ENCODE measurements at regions not wholly inside any gene's neighbourhood (a gene's known extent, or its start where the extent isn't known, plus 50 kb on each side); places are given as distances from the start of the nearest gene placed in this dataset.

DNA sequence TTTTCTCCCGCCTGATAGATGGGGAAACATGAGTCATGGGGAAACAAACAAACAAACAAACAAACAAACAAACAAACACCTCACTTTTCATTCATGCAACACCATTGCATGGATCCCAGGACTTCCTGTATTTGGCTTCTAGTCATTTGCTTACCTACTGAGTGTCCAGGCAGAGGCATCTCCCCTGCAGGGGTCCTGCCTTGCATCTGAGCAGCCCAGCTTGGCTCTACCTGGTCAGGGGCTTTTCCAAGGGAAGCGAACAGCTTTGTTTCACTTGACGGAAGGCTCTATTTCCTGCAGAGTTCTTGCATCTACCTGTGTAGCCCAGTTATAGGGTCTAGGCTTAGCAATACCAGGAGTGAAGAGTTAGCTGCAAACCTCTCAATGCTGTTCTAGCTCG lies 374.2 kb downstream of the GATA3 start:
- TF ChIP-seq, protein P1, sequence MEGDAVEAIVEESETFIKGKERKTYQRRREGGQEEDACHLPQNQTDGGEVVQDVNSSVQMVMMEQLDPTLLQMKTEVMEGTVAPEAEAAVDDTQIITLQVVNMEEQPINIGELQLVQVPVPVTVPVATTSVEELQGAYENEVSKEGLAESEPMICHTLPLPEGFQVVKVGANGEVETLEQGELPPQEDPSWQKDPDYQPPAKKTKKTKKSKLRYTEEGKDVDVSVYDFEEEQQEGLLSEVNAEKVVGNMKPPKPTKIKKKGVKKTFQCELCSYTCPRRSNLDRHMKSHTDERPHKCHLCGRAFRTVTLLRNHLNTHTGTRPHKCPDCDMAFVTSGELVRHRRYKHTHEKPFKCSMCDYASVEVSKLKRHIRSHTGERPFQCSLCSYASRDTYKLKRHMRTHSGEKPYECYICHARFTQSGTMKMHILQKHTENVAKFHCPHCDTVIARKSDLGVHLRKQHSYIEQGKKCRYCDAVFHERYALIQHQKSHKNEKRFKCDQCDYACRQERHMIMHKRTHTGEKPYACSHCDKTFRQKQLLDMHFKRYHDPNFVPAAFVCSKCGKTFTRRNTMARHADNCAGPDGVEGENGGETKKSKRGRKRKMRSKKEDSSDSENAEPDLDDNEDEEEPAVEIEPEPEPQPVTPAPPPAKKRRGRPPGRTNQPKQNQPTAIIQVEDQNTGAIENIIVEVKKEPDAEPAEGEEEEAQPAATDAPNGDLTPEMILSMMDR (conservative IDR thresholded peaks at IDR 0.05), result no peak
- TF ChIP-seq EZH2 (IDR thresholded peaks at IDR 0.05; ENCODE audit: low read depth), result no peak
- Histone ChIP-seq H3K27me3 (ENCODE audit: insufficient read depth, low read depth) (no peaks in the 10 kb centered on the region), H3K4me2 (no peak overlapping the region), H2AFZ (no peak overlapping the region), H3K9me2 (ENCODE audit: insufficient read depth) (no peaks in the 10 kb centered on the region), H3K4me3 (no peak overlapping the region), H4K20me1 (ENCODE audit: insufficient read depth) (no peaks in the 10 kb centered on the region), H3K36me3 (ENCODE audit: low read depth) (no peaks in the 10 kb centered on the region), H3K4me1 (replicated peaks; ENCODE audit: insufficient read depth) (no peaks in the 10 kb centered on the region), H3F3A (ENCODE audit: insufficient read depth, low read depth) (no peaks in the 10 kb centered on the region), H3K9me3 (ENCODE audit: insufficient read depth, low read depth) (no peaks in the 10 kb centered on the region), H3K27ac (no peak overlapping the region), H3K79me2 (ENCODE audit: low read depth) (no peaks in the 10 kb centered on the region)
- no TSS peak for BruUV-seq (replicated peaks)
- DNase-seq, result no peak
- POLR2A ChIA-PET (ENCODE audit: unreplicated experiment), result interaction anchor here (0.7 kb wide), 1 partner anchor 153 kb away, joined by 3 read pairs; no protein-coding TSS in a partner anchor
- CTCF ChIA-PET, result interaction anchor here (0.6 kb wide), 2 partner anchors 40 to 903 kb away, joined by 7 to 8 read pairs; no protein-coding TSS in a partner anchor
- intact Hi-C loops (cut with micrococcal nuclease; ENCODE audit: unreplicated experiment), result no loop called here

GRCh38 chr10:8430321-8430720 lies 375.8 kb downstream of the GATA3 start:
- CTCF ChIA-PET, result no interaction called here
- no peaks in the 10 kb centered on the region for H3K79me2 ChIP-seq (ENCODE audit: low read depth)
- intact Hi-C loops (cut with micrococcal nuclease; ENCODE audit: unreplicated experiment), result no loop called here

DNA sequence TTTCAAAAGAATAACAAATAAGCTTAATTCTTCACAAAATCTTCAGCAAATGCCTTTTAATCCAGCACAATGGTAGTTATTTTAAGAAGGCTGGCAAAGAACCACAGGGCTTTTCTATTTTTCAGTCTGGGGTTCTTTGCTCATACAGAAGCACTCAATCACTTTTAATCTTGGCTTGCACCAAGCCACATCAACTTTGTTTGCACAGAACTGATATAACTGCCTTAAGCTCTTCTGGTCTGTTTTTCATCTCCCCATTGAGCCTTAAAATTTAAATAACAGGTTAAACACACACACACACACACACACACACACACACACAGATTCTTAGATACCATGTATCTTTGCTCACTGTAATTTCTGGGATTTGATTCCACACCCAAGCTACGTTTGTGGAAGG lies 377.0 kb downstream of the GATA3 start:
- H3K9me3 ChIP-seq (ENCODE audit: insufficient read depth, low read depth), result no peaks in the 10 kb centered on the region
- no peak overlapping the region for H3K4me3 ChIP-seq
- H3K36me3 ChIP-seq (ENCODE audit: low read depth), result no peaks in the 10 kb centered on the region
- H4K20me1 ChIP-seq (ENCODE audit: insufficient read depth), result no peaks in the 10 kb centered on the region
- H3K27ac ChIP-seq, result no peak overlapping the region
- H2AFZ ChIP-seq, result no peak overlapping the region
- no peak for DNase-seq
- TF ChIP-seq, protein P1 (conservative IDR thresholded peaks at IDR 0.05), result no peak
- no peak for TF ChIP-seq EZH2 (IDR thresholded peaks at IDR 0.05; ENCODE audit: low read depth)
- ChIA-PET CTCF (no interaction called here), POLR2A (ENCODE audit: unreplicated experiment) (no interaction called here)
- no peaks in the 10 kb centered on the region for H3K27me3 ChIP-seq (ENCODE audit: insufficient read depth, low read depth)
- H3K4me2 ChIP-seq, result no peak overlapping the region
- H3K4me1 ChIP-seq (replicated peaks; ENCODE audit: insufficient read depth), result peaks cover 9% of the 10 kb centered on the region; the same call in 1 of the 2 replicates
- no peaks in the 10 kb centered on the region for H3K79me2 ChIP-seq (ENCODE audit: low read depth)
- H3F3A ChIP-seq (ENCODE audit: insufficient read depth, low read depth), result no peaks in the 10 kb centered on the region
- H3K9me2 ChIP-seq (ENCODE audit: insufficient read depth), result no peaks in the 10 kb centered on the region
- intact Hi-C loops (cut with micrococcal nuclease; ENCODE audit: unreplicated experiment), result no loop called here
- BruUV-seq (replicated peaks), result no TSS peak

More at GRCh38 chr10:8430321-8430720, 375.8 kb downstream of the GATA3 start:
- H3K9me2 ChIP-seq (ENCODE audit: insufficient read depth), result no peaks in the 10 kb centered on the region
- 0 out of 2 replicates have a peak, but pooled peaks cover 2% of the 10 kb centered on the region for H3K4me1 ChIP-seq (replicated peaks; ENCODE audit: insufficient read depth)
- no peaks in the 10 kb centered on the region for H3F3A ChIP-seq (ENCODE audit: insufficient read depth, low read depth)
- H4K20me1 ChIP-seq (ENCODE audit: insufficient read depth), result no peaks in the 10 kb centered on the region
- no peak overlapping the region for H3K27ac ChIP-seq
- no peak for TF ChIP-seq EZH2 (IDR thresholded peaks at IDR 0.05; ENCODE audit: low read depth)
- TF ChIP-seq, protein P1 (conservative IDR thresholded peaks at IDR 0.05), result no peak
- POLR2A ChIA-PET (ENCODE audit: unreplicated experiment), result no interaction called here
- no peak overlapping the region for H3K4me2 ChIP-seq
- no peaks in the 10 kb centered on the region for H3K36me3 ChIP-seq (ENCODE audit: low read depth)
- DNase-seq, result no peak
- BruUV-seq (replicated peaks), result no TSS peak
- H2AFZ ChIP-seq, result no peak overlapping the region
- no peaks in the 10 kb centered on the region for H3K27me3 ChIP-seq (ENCODE audit: insufficient read depth, low read depth)
- H3K4me3 ChIP-seq, result no peak overlapping the region
- no peaks in the 10 kb centered on the region for H3K9me3 ChIP-seq (ENCODE audit: insufficient read depth, low read depth)
